Brain microvascular endothelial cell (primary cell): ENCODE measurements at regions not wholly inside any gene's neighbourhood (a gene's known extent, or its start where the extent isn't known, plus 50 kb on each side); places are given as distances from the start of the nearest gene placed in this dataset.

Source experiments
- DNase-seq: peaks from one replicate; pipeline ENCODE4 v3.0.0-alpha.2; 2020
- H3K27ac ChIP-seq: fragments of 250-450 bp; sonication (Bioruptor Pico); 2 replicates; pipeline ENCODE4 v1.5.1; 2020; ENCODE audit warnings: mild to moderate bottlenecking, moderate library complexity
- H3K27me3 ChIP-seq: fragments of 250-450 bp; sonication (Bioruptor Pico); replicated peaks from 2 replicates; pipeline ENCODE4 v1.5.1; 2020; ENCODE audit warnings: mild to moderate bottlenecking
- H3K36me3 ChIP-seq: fragments of 250-450 bp; sonication (Bioruptor Pico); replicated peaks from 2 replicates; pipeline ENCODE4 v1.5.1; 2020; ENCODE audit warnings: mild to moderate bottlenecking
- H3K4me3 ChIP-seq: 2 replicates; pipeline ENCODE4 v1.5.1; 2011; ENCODE audit warnings: low read depth, mild to moderate bottlenecking, control low read depth, low read length, moderate library complexity
- CTCF ChIP-seq: IDR thresholded peaks from 2 replicates; pipeline ENCODE4 v1.5.1; 2011; ENCODE audit warnings: low read depth, mild to moderate bottlenecking, moderate library complexity, low read length, control low read depth, inconsistent platforms; ENCODE audit errors: missing control alignments
- in situ Hi-C: cut with HindIII; loops from 2 replicates; pipeline ENCODE4 v1.10.0; 2017; ENCODE audit warnings: low sequenced_read_pairs, low pct_ligation_motif_present

GRCh38 chr2:81644189-81644588, 1339.6 kb upstream of the LRRTM1 start:
- TF ChIP-seq CTCF, result no peak
- Histone ChIP-seq H3K27me3 (no peaks in the 10 kb centered on the region), H3K4me3 (no peak overlapping the region), H3K27ac (no peak overlapping the region), H3K36me3 (no peaks in the 10 kb centered on the region)
- in situ Hi-C loops, result no loop called here
- DNase-seq, result no peak

- no peak overlapping the region for H3K4me3 ChIP-seq
- in situ Hi-C loops, result no loop called here
- no peaks in the 10 kb centered on the region for H3K36me3 ChIP-seq
- TF ChIP-seq CTCF, result no peak
- H3K27ac ChIP-seq, result no peak overlapping the region
- no peak for DNase-seq
- no peaks in the 10 kb centered on the region for H3K27me3 ChIP-seq
Measured at GRCh38 chr2:81624825-81625224, 1320.3 kb upstream of the LRRTM1 start.

GRCh38 chr2:81600088-81600487, 1295.5 kb upstream of the LRRTM1 start:
- Histone ChIP-seq H3K27me3 (no peaks in the 10 kb centered on the region), H3K27ac (no peak overlapping the region), H3K36me3 (no peaks in the 10 kb centered on the region), H3K4me3 (no peak overlapping the region)
- no peak for DNase-seq
- no peak for TF ChIP-seq CTCF
- in situ Hi-C loops, result no loop called here

- no peak overlapping the region for H3K27ac ChIP-seq
- no peaks in the 10 kb centered on the region for H3K27me3 ChIP-seq
- H3K4me3 ChIP-seq, result no peak overlapping the region
- no peak for DNase-seq
- in situ Hi-C loops, result no loop called here
- no peaks in the 10 kb centered on the region for H3K36me3 ChIP-seq
- no peak for TF ChIP-seq CTCF
Measured at GRCh38 chr2:81598453-81598852, 1293.9 kb upstream of the LRRTM1 start.

GRCh38 chr2:81589406-81589805, 1284.9 kb upstream of the LRRTM1 start:
- in situ Hi-C loops, result no loop called here
- H3K4me3 ChIP-seq, result no peak overlapping the region
- no peak for TF ChIP-seq CTCF

GRCh38 chr2:81583311-81584108, 1279.0 kb upstream of the LRRTM1 start:
- H3K27ac ChIP-seq, result no peak overlapping the region
- TF ChIP-seq CTCF, result no peak
- no peak for DNase-seq
- H3K36me3 ChIP-seq, result no peaks in the 10 kb centered on the region
- no peak overlapping the region for H3K4me3 ChIP-seq
- in situ Hi-C loops, result no loop called here
- H3K27me3 ChIP-seq, result no peaks in the 10 kb centered on the region

More at GRCh38 chr2:81589406-81589805, 1284.9 kb upstream of the LRRTM1 start:
- no peak for DNase-seq
- Histone ChIP-seq H3K36me3 (no peaks in the 10 kb centered on the region), H3K27ac (no peak overlapping the region), H3K27me3 (no peaks in the 10 kb centered on the region)
